Activated CD4-positive, alpha-beta memory T cell treated with anti-CD3 and anti-CD28 coated beads, Interleukin-2, amount 10 ng/mL, durations not matched to agents 7 days and 5 days (primary cell): ENCODE measurements at regions not wholly inside any gene's neighbourhood (a gene's known extent, or its start where the extent isn't known, plus 50 kb on each side); places are given as distances from the start of the nearest gene placed in this dataset.

Experiments used
- CTCF ChIA-PET: fragments of 350-600 bp; sonication (Branson Sonifier 250); formaldehyde crosslinking; loops from one replicate; lab custom pipeline; 2021; ENCODE audit warnings: antibody characterized with exemption, inconsistent platforms; lab: Charles Lee
- POLR2A ChIA-PET: fragments of 350-600 bp; sonication (Branson Sonifier 250); formaldehyde crosslinking; loops from one replicate; lab custom pipeline; 2021; ENCODE audit warnings: antibody characterized with exemption; lab: Charles Lee
- DNase-seq: peaks from one replicate; pipeline ENCODE4 v3.0.0-alpha.2; 2020
- H3K27ac Mint-ChIP-seq: one replicate; pipeline ENCODE4 v1.8.0; 2021; ENCODE audit warnings: mild to moderate bottlenecking, mixed read lengths
- H3K27me3 Mint-ChIP-seq: one replicate; pipeline ENCODE4 v1.8.0; 2021; ENCODE audit warnings: mixed read lengths
- H3K36me3 Mint-ChIP-seq: one replicate; pipeline ENCODE4 v1.8.0; 2021; ENCODE audit warnings: low read depth, mixed read lengths
- H3K4me1 Mint-ChIP-seq: one replicate; pipeline ENCODE4 v1.8.0; 2021; ENCODE audit warnings: mixed read lengths
- H3K4me3 Mint-ChIP-seq: one replicate; pipeline ENCODE4 v1.8.0; 2021; ENCODE audit warnings: mild to moderate bottlenecking, mixed read lengths
- H3K9me3 Mint-ChIP-seq: one replicate; pipeline ENCODE4 v1.8.0; 2021; ENCODE audit warnings: mixed read lengths

GRCh38 chr3:77943598-77943997, 903.7 kb downstream of the ROBO2 start:
- no peaks in the 10 kb centered on the region for H3K4me1 Mint-ChIP-seq
- peaks cover 1% of the 10 kb centered on the region for H3K9me3 Mint-ChIP-seq
- no peak overlapping the region for H3K27ac Mint-ChIP-seq
- no peak overlapping the region for H3K4me3 Mint-ChIP-seq
- no peaks in the 10 kb centered on the region for H3K27me3 Mint-ChIP-seq
- no peaks in the 10 kb centered on the region for H3K36me3 Mint-ChIP-seq
- ChIA-PET CTCF (no interaction called here), POLR2A (no interaction called here)
- no peak for DNase-seq

- POLR2A ChIA-PET: no interaction called here
- Mint-ChIP-seq H3K9me3 (peaks cover 10% of the 10 kb centered on the region), H3K36me3 (no peaks in the 10 kb centered on the region)
Observed at GRCh38 chr3:77945320-77945719, 905.4 kb downstream of the ROBO2 start.

GRCh38 chr3:77947671-77948070, 907.8 kb downstream of the ROBO2 start:
- CTCF ChIA-PET: no interaction called here
- POLR2A ChIA-PET: no interaction called here
- Mint-ChIP-seq H3K9me3 (peaks cover 10% of the 10 kb centered on the region), H3K27me3 (no peaks in the 10 kb centered on the region), H3K27ac (no peak overlapping the region), H3K4me3 (no peak overlapping the region), H3K4me1 (no peaks in the 10 kb centered on the region), H3K36me3 (no peaks in the 10 kb centered on the region)
- no peak for DNase-seq

More at GRCh38 chr3:77945320-77945719, 905.4 kb downstream of the ROBO2 start:
- H3K27ac Mint-ChIP-seq: no peak overlapping the region
- CTCF ChIA-PET: no interaction called here
- no peaks in the 10 kb centered on the region for H3K4me1 Mint-ChIP-seq
- no peaks in the 10 kb centered on the region for H3K27me3 Mint-ChIP-seq
- DNase-seq: no peak
- no peak overlapping the region for H3K4me3 Mint-ChIP-seq

DNA sequence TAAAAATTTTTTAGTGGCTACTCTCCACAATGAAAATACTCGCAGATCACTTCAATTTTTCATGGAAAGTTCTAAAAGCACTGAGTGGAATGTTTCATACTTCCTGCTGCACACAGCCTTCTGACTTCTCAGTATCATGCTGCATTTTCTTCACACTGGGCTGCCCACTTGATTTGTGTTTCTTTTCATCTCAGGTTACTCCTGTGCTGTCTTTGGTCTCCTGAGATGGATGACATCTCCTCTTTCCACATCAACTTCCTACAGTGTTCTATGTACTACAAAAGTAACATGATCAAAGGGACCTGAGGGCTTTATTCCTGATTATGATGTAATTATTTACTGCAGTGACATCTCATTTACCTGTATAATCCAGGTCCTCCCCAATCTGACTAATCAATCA, 927.7 kb downstream of the ROBO2 start:
- Mint-ChIP-seq H3K27me3 (no peaks in the 10 kb centered on the region), H3K4me3 (no peak overlapping the region), H3K9me3 (peaks cover 17% of the 10 kb centered on the region), H3K4me1 (no peaks in the 10 kb centered on the region), H3K36me3 (no peaks in the 10 kb centered on the region), H3K27ac (no peak overlapping the region)
- ChIA-PET POLR2A (no interaction called here), CTCF (no interaction called here)
- DNase-seq: no peak

- Mint-ChIP-seq H3K4me1 (no peaks in the 10 kb centered on the region), H3K4me3 (no peak overlapping the region), H3K36me3 (no peaks in the 10 kb centered on the region), H3K27me3 (no peaks in the 10 kb centered on the region), H3K9me3 (peaks cover 9% of the 10 kb centered on the region), H3K27ac (no peak overlapping the region)
- ChIA-PET POLR2A (no interaction called here), CTCF (no interaction called here)
- no peak for DNase-seq
Observed at GRCh38 chr3:77976079-77976478, 936.2 kb downstream of the ROBO2 start.

GRCh38 chr3:78003090-78003489, 963.2 kb downstream of the ROBO2 start:
- no peaks in the 10 kb centered on the region for H3K36me3 Mint-ChIP-seq
- no peaks in the 10 kb centered on the region for H3K27me3 Mint-ChIP-seq
- H3K4me3 Mint-ChIP-seq: no peak overlapping the region
- POLR2A ChIA-PET: no interaction called here
- H3K27ac Mint-ChIP-seq: no peak overlapping the region
- H3K9me3 Mint-ChIP-seq: peaks cover 23% of the 10 kb centered on the region
- DNase-seq: no peak
- CTCF ChIA-PET: no interaction called here
- no peaks in the 10 kb centered on the region for H3K4me1 Mint-ChIP-seq

GRCh38 chr3:78004571-78004970, 964.7 kb downstream of the ROBO2 start:
- no peaks in the 10 kb centered on the region for H3K4me1 Mint-ChIP-seq
- H3K36me3 Mint-ChIP-seq: no peaks in the 10 kb centered on the region
- POLR2A ChIA-PET: no interaction called here
- no peak overlapping the region for H3K27ac Mint-ChIP-seq
- DNase-seq: no peak
- H3K9me3 Mint-ChIP-seq: peaks cover 29% of the 10 kb centered on the region
- no peaks in the 10 kb centered on the region for H3K27me3 Mint-ChIP-seq
- H3K4me3 Mint-ChIP-seq: no peak overlapping the region
- CTCF ChIA-PET: no interaction called here

- Mint-ChIP-seq H3K27me3 (no peaks in the 10 kb centered on the region), H3K27ac (no peak overlapping the region), H3K4me1 (no peaks in the 10 kb centered on the region), H3K4me3 (no peak overlapping the region), H3K9me3 (peaks cover 24% of the 10 kb centered on the region), H3K36me3 (no peaks in the 10 kb centered on the region)
- ChIA-PET CTCF (no interaction called here), POLR2A (no interaction called here)
- no peak for DNase-seq
Observed at GRCh38 chr3:78013653-78014052, 973.8 kb downstream of the ROBO2 start.

DNA sequence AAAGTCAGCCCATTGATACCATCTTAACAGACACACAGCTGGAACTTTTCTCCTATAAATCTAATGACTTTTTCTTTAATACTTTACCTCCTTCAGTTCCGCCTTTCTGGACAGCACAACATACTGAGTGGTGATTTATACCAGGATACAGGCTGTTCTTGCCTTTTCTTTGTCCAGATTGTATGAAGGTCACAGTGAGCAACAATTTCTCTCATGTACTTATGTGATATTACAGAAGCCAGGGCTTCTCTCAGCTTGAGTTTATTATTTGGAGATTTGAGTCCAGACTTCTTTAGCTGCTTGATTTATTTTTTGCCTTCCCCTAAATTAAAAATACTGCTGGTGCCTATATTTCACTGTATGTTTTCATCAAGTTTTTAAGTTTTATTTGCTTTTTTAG, 976.0 kb downstream of the ROBO2 start:
- Mint-ChIP-seq H3K27ac (no peak overlapping the region), H3K27me3 (no peaks in the 10 kb centered on the region), H3K4me3 (no peak overlapping the region), H3K9me3 (peaks cover 25% of the 10 kb centered on the region), H3K4me1 (no peaks in the 10 kb centered on the region), H3K36me3 (no peaks in the 10 kb centered on the region)
- CTCF ChIA-PET: no interaction called here
- DNase-seq: no peak
- POLR2A ChIA-PET: no interaction called here

- H3K9me3 Mint-ChIP-seq: peaks cover 18% of the 10 kb centered on the region
- H3K4me3 Mint-ChIP-seq: no peak overlapping the region
- ChIA-PET CTCF (no interaction called here), POLR2A (no interaction called here)
- no peaks in the 10 kb centered on the region for H3K27me3 Mint-ChIP-seq
- H3K27ac Mint-ChIP-seq: no peak overlapping the region
- H3K36me3 Mint-ChIP-seq: no peaks in the 10 kb centered on the region
- DNase-seq: no peak
- no peaks in the 10 kb centered on the region for H3K4me1 Mint-ChIP-seq
Observed at GRCh38 chr3:78021710-78022109, 981.8 kb downstream of the ROBO2 start.

GRCh38 chr3:78022232-78022631, 982.3 kb downstream of the ROBO2 start:
- Mint-ChIP-seq H3K36me3 (no peaks in the 10 kb centered on the region), H3K9me3 (peaks cover 15% of the 10 kb centered on the region), H3K27ac (no peak overlapping the region), H3K4me3 (no peak overlapping the region), H3K4me1 (no peaks in the 10 kb centered on the region), H3K27me3 (no peaks in the 10 kb centered on the region)
- POLR2A ChIA-PET: no interaction called here
- no peak for DNase-seq
- CTCF ChIA-PET: no interaction called here

GRCh38 chr3:78023257-78023656, 983.4 kb downstream of the ROBO2 start:
- no peaks in the 10 kb centered on the region for H3K4me1 Mint-ChIP-seq
- no peaks in the 10 kb centered on the region for H3K27me3 Mint-ChIP-seq
- ChIA-PET POLR2A (no interaction called here), CTCF (no interaction called here)
- peaks cover 14% of the 10 kb centered on the region for H3K9me3 Mint-ChIP-seq
- no peak overlapping the region for H3K4me3 Mint-ChIP-seq
- no peak for DNase-seq
- H3K27ac Mint-ChIP-seq: no peak overlapping the region
- H3K36me3 Mint-ChIP-seq: no peaks in the 10 kb centered on the region

DNA sequence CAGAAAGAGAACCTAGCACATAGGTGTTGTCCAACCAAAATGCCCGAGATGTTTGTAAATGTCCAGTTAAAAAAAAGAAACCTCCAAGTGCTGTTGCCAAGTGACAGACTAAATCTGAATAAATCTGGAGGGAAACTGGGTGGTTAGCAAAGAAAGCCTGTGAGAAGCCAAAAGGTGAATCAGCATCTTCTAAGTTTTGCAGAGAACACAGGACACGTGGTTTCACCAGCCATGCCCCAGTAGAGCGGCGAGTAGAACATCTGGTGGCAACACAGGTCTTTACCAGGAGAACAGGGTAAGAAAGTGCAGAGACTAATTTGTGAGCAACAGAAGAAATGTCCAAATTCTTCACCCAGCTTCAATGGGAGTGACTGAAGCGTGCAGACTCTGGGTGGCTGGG, 986.0 kb downstream of the ROBO2 start:
- no peaks in the 10 kb centered on the region for H3K36me3 Mint-ChIP-seq
- no peak overlapping the region for H3K27ac Mint-ChIP-seq
- ChIA-PET CTCF (no interaction called here), POLR2A (no interaction called here)
- H3K4me1 Mint-ChIP-seq: no peaks in the 10 kb centered on the region
- DNase-seq: no peak
- no peaks in the 10 kb centered on the region for H3K27me3 Mint-ChIP-seq
- no peak overlapping the region for H3K4me3 Mint-ChIP-seq
- peaks cover 7% of the 10 kb centered on the region for H3K9me3 Mint-ChIP-seq

- ChIA-PET POLR2A (no interaction called here), CTCF (no interaction called here)
- Mint-ChIP-seq H3K36me3 (no peaks in the 10 kb centered on the region), H3K27me3 (no peaks in the 10 kb centered on the region), H3K27ac (no peak overlapping the region), H3K4me3 (no peak overlapping the region), H3K9me3 (peaks cover 7% of the 10 kb centered on the region), H3K4me1 (no peaks in the 10 kb centered on the region)
- no peak for DNase-seq
Observed at GRCh38 chr3:78026318-78026828, 986.5 kb downstream of the ROBO2 start.
